T-helper 17 cell (primary cell): ENCODE measurements at regions not wholly inside any gene's neighbourhood (a gene's known extent, or its start where the extent isn't known, plus 50 kb on each side); places are given as distances from the start of the nearest gene placed in this dataset.

Experiments used
- ATAC-seq: fragments of 150-1000 bp; cut with Tn5 transposase; 2 replicates; pipeline ENCODE4 v1.10.0; 2021; ENCODE audit warnings: mild to moderate bottlenecking, moderate library complexity
- DNase-seq, 3 donors: peaks; one replicate each; pipeline versions ENCODE4 v3.0.0 to v3.0.0-alpha.2; 2020 to 2021
- H3K9me3 ChIP-seq: one replicate; pipeline ENCODE4 v1.7.0; 2013; ENCODE audit warnings: low read length, mild to moderate bottlenecking; ENCODE audit not compliant: control insufficient read depth, poor library complexity, severe bottlenecking
- H3K27ac Mint-ChIP-seq: one replicate; pipeline ENCODE4 v1.8.0; 2022; ENCODE audit warnings: mild to moderate bottlenecking, moderate library complexity, mixed read lengths
- H3K27me3 Mint-ChIP-seq: one replicate; pipeline ENCODE4 v1.8.0; 2022; ENCODE audit warnings: mixed read lengths
- H3K36me3 Mint-ChIP-seq: one replicate; pipeline ENCODE4 v1.8.0; 2022; ENCODE audit warnings: low read depth, mixed read lengths
- H3K4me1 Mint-ChIP-seq: one replicate; pipeline ENCODE4 v1.8.0; 2022; ENCODE audit warnings: mild to moderate bottlenecking, mixed read lengths
- H3K4me3 Mint-ChIP-seq: one replicate; pipeline ENCODE4 v1.8.0; 2022; ENCODE audit warnings: mild to moderate bottlenecking, moderate library complexity, mixed read lengths

GRCh38 chr2:238652053-238652770 lies 195.7 kb upstream of the TWIST2 start:
- Mint-ChIP-seq H3K27me3 (peaks cover 44% of the 10 kb centered on the region), H3K4me3 (no peak overlapping the region), H3K27ac (no peak overlapping the region), H3K36me3 (no peaks in the 10 kb centered on the region), H3K4me1 (no peaks in the 10 kb centered on the region)
- DNase-seq: no peak
- no peaks in the 10 kb centered on the region for H3K9me3 ChIP-seq
- no peak for ATAC-seq

- ATAC-seq (no peak), DNase-seq (no peak)
- H3K27ac Mint-ChIP-seq: no peak overlapping the region
- no peak overlapping the region for H3K4me3 Mint-ChIP-seq
- no peaks in the 10 kb centered on the region for H3K36me3 Mint-ChIP-seq
- H3K4me1 Mint-ChIP-seq: peaks cover 1% of the 10 kb centered on the region
- H3K27me3 Mint-ChIP-seq: peaks cover 44% of the 10 kb centered on the region
- no peaks in the 10 kb centered on the region for H3K9me3 ChIP-seq
Measured at GRCh38 chr2:238652771-238653157, 195.1 kb upstream of the TWIST2 start.

DNA sequence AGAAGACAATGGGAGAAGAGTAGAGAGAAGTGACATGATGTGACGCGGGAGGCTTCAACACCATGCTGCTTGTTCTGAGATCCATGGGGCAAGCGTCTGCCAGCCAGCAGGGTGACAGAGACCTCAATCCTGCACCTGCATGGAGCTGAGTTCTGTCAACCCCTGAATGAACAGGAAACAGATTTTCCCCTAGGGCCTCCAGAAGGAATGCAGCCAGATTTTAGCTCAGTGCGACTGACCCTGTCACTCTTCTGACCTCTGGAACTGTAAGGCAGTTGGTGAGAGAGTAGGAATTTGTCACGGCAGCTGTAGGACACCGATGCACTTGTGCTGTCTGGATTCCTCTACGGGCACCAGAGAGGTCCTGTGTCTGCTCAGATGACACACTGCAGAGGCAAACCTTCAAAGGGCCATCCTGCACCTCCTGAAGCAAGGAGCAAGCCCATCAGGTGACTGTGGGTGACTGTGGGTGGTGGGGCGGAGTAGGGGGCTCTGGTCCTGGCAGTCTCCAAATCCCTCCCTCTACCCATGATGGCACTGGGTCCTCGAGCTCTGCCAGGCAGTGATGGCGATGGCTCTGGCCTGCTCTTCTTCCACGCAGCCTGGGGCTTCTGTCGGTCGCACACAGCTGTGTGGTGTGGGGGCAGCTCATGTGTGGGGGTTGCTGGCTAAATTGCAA lies 194.3 kb upstream of the TWIST2 start:
- H3K27ac Mint-ChIP-seq: no peak overlapping the region
- peaks cover 44% of the 10 kb centered on the region for H3K27me3 Mint-ChIP-seq
- ATAC-seq: no peak
- H3K9me3 ChIP-seq: no peaks in the 10 kb centered on the region
- H3K4me3 Mint-ChIP-seq: no peak overlapping the region
- no peaks in the 10 kb centered on the region for H3K36me3 Mint-ChIP-seq
- H3K4me1 Mint-ChIP-seq: peaks cover 2% of the 10 kb centered on the region
- DNase-seq: no peak

DNA sequence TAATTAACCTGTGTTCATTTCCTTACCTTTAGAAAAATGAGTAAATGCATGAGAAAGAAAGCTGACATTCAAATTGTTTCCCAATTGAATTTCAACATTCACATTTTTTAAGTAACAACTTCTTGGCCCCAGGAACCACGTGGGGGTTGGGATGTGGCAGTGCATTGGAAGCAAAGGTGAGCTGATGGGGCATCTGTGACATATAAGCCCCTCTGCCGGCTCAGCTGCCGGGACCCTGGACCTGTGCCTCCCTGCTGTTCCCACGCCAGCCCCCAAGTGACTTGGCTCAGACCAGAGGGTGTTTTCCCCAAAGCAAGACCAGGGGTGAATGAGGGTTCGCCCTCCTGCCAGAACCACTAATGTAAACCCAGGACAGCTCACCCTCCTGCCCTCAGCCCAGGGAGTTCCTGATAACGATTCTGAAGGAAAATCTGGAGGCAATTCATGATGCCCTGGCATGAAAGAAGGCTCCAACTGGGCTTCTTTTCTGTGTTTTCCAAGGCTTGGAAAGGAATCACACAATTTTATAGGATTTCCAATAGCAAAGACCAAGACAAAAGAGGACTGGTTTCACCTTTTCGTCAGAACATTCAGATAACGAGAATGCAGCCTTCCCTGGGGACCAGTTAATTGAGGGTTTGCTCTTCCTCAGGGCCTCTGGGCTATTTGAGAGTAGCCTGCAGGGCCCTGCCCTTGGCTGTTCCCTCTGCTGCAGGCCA lies 193.2 kb upstream of the TWIST2 start:
- Mint-ChIP-seq H3K36me3 (no peaks in the 10 kb centered on the region), H3K4me3 (no peak overlapping the region), H3K27me3 (peaks cover 47% of the 10 kb centered on the region), H3K4me1 (peaks cover 2% of the 10 kb centered on the region), H3K27ac (no peak overlapping the region)
- ATAC-seq: no peak
- no peak for DNase-seq
- H3K9me3 ChIP-seq: no peaks in the 10 kb centered on the region

DNA sequence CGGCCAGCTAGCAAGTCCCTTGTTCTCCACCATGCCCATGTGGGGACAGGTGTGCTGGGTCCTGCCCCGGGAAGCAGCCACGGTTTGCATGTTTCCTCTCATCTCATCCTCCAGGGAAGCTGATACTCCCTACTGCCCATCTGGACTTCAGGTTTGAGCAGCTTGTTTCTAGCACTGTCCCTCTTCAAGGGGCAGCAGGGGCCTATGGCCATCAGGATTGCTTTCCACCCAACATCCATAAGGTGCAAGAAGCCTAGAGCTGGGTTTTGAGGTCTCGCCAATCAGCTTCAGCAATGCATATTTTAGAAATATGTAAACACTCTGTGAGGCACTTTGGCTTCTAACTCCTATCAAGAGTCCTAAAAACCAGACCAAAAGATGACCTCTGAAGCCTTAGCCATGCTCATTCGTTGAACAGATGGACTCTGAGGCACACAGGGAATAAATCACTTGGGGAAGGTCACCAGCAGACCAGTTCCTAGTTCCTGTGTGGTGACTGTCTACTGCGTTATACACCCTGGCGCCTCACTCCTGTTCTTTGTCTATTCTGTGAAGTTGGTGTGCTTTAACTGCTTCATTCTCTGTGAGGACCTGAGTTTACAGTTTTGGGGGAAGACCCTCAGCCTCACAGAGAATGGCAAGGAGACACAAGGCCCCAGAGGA lies 192.6 kb upstream of the TWIST2 start:
- DNase-seq: no peak
- H3K9me3 ChIP-seq: no peaks in the 10 kb centered on the region
- peaks cover 2% of the 10 kb centered on the region for H3K4me1 Mint-ChIP-seq
- no peak for ATAC-seq
- H3K27ac Mint-ChIP-seq: no peak overlapping the region
- peaks cover 42% of the 10 kb centered on the region for H3K27me3 Mint-ChIP-seq
- no peaks in the 10 kb centered on the region for H3K36me3 Mint-ChIP-seq
- H3K4me3 Mint-ChIP-seq: no peak overlapping the region

DNA sequence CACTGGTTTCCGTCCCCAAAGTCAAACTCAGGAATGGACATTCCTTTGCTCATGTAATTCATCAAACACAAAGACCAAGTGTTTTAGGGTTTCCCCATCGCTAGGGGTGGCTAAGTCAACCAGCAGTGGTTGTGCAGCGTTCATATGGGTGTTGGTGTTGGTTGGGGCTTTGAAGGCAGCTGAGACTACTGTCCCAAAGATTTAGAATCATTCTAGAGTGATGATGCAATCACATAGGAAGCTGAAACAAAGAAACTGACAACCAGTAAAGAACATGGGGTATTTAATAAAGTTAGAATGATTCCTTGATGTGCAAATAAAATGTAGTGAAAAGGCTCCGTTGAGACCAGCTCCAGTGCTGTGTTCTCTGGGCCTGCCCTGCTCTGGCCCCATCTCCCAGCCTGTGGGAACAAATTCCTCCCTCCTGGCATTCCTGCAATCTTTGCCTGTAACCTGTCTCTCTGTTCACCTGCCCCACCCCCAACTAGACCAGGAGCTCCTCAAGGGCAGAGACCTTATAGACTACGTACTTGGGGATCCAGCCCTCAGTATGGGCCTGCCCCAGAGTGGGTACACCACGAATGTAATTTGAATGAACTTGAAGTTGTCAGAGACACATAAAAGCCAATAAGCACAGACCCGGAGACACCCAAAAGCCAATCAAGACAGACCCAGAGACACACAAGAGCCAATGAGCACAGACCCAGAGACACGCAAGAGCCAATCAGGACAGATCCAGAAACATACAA lies 191.7 kb upstream of the TWIST2 start:
- peaks cover 42% of the 10 kb centered on the region for H3K27me3 Mint-ChIP-seq
- ATAC-seq: no peak
- no peak overlapping the region for H3K27ac Mint-ChIP-seq
- H3K36me3 Mint-ChIP-seq: no peaks in the 10 kb centered on the region
- H3K9me3 ChIP-seq: no peaks in the 10 kb centered on the region
- H3K4me3 Mint-ChIP-seq: no peak overlapping the region
- DNase-seq: no peak
- H3K4me1 Mint-ChIP-seq: peaks cover 2% of the 10 kb centered on the region

- Mint-ChIP-seq H3K4me1 (peaks cover 2% of the 10 kb centered on the region), H3K4me3 (no peak overlapping the region), H3K36me3 (no peaks in the 10 kb centered on the region), H3K27ac (no peak overlapping the region), H3K27me3 (peaks cover 38% of the 10 kb centered on the region)
- DNase-seq: no peak
- ATAC-seq: no peak
- H3K9me3 ChIP-seq: no peaks in the 10 kb centered on the region
Measured at GRCh38 chr2:238657132-238658053, 190.5 kb upstream of the TWIST2 start.

DNA sequence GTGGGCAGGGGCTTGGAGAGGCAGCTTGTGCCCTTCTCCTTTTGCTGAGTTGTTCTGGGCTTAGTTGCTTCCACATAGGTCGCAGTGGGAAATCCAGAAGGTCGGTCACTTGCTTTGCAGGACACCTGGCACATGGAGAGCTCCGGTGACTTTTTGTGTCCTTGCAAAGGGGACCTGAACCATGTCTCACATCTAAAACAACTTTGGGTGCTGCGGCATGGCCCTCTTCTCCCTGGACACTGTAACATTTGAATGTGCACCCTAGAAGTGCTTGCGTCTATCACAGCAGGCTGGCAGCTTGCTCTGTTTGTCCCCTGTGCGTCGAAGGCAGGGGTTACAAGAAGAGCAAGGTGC lies 189.9 kb upstream of the TWIST2 start:
- H3K9me3 ChIP-seq: no peaks in the 10 kb centered on the region
- Mint-ChIP-seq H3K27me3 (peaks cover 31% of the 10 kb centered on the region), H3K36me3 (no peaks in the 10 kb centered on the region), H3K4me1 (peaks cover 2% of the 10 kb centered on the region), H3K4me3 (no peak overlapping the region), H3K27ac (no peak overlapping the region)
- no peak for ATAC-seq
- no peak for DNase-seq

- H3K9me3 ChIP-seq: no peaks in the 10 kb centered on the region
- DNase-seq: no peak
- peaks cover 2% of the 10 kb centered on the region for H3K4me1 Mint-ChIP-seq
- H3K27me3 Mint-ChIP-seq: peaks cover 28% of the 10 kb centered on the region
- no peak overlapping the region for H3K4me3 Mint-ChIP-seq
- no peak overlapping the region for H3K27ac Mint-ChIP-seq
- ATAC-seq: no peak
- H3K36me3 Mint-ChIP-seq: no peaks in the 10 kb centered on the region
Measured at GRCh38 chr2:238658820-238659219, 189.1 kb upstream of the TWIST2 start.

DNA sequence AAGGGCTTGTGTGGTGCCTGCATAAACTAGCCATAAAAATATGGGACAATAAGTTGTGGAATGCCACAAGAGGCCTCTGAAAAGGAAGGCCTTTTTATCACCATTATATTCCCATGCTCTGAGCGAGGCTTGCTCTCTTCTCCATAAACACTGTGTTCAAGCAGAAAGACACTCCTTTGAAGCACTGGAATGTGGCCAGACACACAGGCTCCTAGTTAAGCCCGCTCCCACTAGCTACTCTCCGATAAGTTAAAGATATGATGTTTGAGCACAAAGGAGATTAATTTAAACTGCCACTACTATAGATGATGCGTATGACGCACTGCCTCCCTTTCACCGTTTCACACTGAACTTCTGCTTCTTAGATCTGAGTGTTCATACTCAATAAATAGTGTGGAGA lies 188.7 kb upstream of the TWIST2 start:
- no peak for DNase-seq
- H3K4me3 Mint-ChIP-seq: no peak overlapping the region
- H3K9me3 ChIP-seq: no peaks in the 10 kb centered on the region
- H3K27me3 Mint-ChIP-seq: peaks cover 30% of the 10 kb centered on the region
- no peak overlapping the region for H3K27ac Mint-ChIP-seq
- ATAC-seq: no peak
- no peaks in the 10 kb centered on the region for H3K36me3 Mint-ChIP-seq
- H3K4me1 Mint-ChIP-seq: peaks cover 2% of the 10 kb centered on the region

GRCh38 chr2:238663586-238663985 lies 184.3 kb upstream of the TWIST2 start:
- Mint-ChIP-seq H3K4me1 (no peaks in the 10 kb centered on the region), H3K4me3 (no peak overlapping the region), H3K36me3 (no peaks in the 10 kb centered on the region), H3K27ac (no peak overlapping the region), H3K27me3 (peaks cover 30% of the 10 kb centered on the region)
- no peak for ATAC-seq
- DNase-seq: no peak
- no peaks in the 10 kb centered on the region for H3K9me3 ChIP-seq

GRCh38 chr2:238665919-238666318 lies 182.0 kb upstream of the TWIST2 start:
- Mint-ChIP-seq H3K36me3 (no peaks in the 10 kb centered on the region), H3K4me3 (no peak overlapping the region), H3K27ac (no peak overlapping the region), H3K27me3 (peaks cover 25% of the 10 kb centered on the region), H3K4me1 (no peaks in the 10 kb centered on the region)
- H3K9me3 ChIP-seq: no peaks in the 10 kb centered on the region
- no peak for DNase-seq
- no peak for ATAC-seq
